ENCODE measurements at regions not wholly inside any gene's neighbourhood (a gene's known extent, or its start where the extent isn't known, plus 50 kb on each side); places are given as distances from the start of the nearest gene placed in this dataset.

GRCh38 chr16:52816993-52817392 is 235.7 kb downstream of the CHD9NB start:
- TF ChIP-seq CTCF (IDR thresholded peaks at IDR 0.05) (no peak), POLR2A (IDR thresholded peaks at IDR 0.05) (no peak), EP300 (IDR thresholded peaks at IDR 0.05) (no peak)

Data from tibial nerve (tissue), 4 donors.